ENCODE measurements at regions not wholly inside any gene's neighbourhood (a gene's known extent, or its start where the extent isn't known, plus 50 kb on each side); places are given as distances from the start of the nearest gene placed in this dataset.

- TF ChIP-seq REST (IDR thresholded peaks at IDR 0.05; ENCODE audit: insufficient read depth in 1 of 2, low read depth in 2 of 2, low read length in 2 of 2), result no peak
- no peak for TF ChIP-seq SIN3A (IDR thresholded peaks at IDR 0.05; ENCODE audit: borderline replicate concordance, insufficient read depth, low read length)
- TF ChIP-seq FOXP2 (optimal IDR thresholded peaks at IDR 0.05; ENCODE audit: borderline replicate concordance, extremely low read depth, extremely low read length, insufficient read depth), result no peak
- TF ChIP-seq POLR2AphosphoS5 (IDR thresholded peaks at IDR 0.05; ENCODE audit: low read depth, low read length), result no peak
- no peak for TF ChIP-seq TAF1 (IDR thresholded peaks at IDR 0.05; ENCODE audit: borderline replicate concordance, insufficient read depth, low read length)
These were observed 188.7 kb upstream of the NRXN1 start for GRCh38 chr2:51220606-51221005.

GRCh38 chr2:51220080-51220479, 188.1 kb upstream of the NRXN1 start:
- TF ChIP-seq TAF1 (IDR thresholded peaks at IDR 0.05; ENCODE audit: borderline replicate concordance, insufficient read depth, low read length), result no peak
- TF ChIP-seq FOXP2 (optimal IDR thresholded peaks at IDR 0.05; ENCODE audit: borderline replicate concordance, extremely low read depth, extremely low read length, insufficient read depth), result no peak
- TF ChIP-seq POLR2AphosphoS5 (IDR thresholded peaks at IDR 0.05; ENCODE audit: low read depth, low read length), result no peak
- no peak for TF ChIP-seq SIN3A (IDR thresholded peaks at IDR 0.05; ENCODE audit: borderline replicate concordance, insufficient read depth, low read length)
- no peak for TF ChIP-seq REST (IDR thresholded peaks at IDR 0.05; ENCODE audit: insufficient read depth in 1 of 2, low read depth in 2 of 2, low read length in 2 of 2)

- no peak for TF ChIP-seq TAF1 (IDR thresholded peaks at IDR 0.05; ENCODE audit: borderline replicate concordance, insufficient read depth, low read length)
These were observed 187.5 kb upstream of the NRXN1 start for GRCh38 chr2:51219468-51219867.

GRCh38 chr2:51218047-51218446, 186.1 kb upstream of the NRXN1 start:
- TF ChIP-seq POLR2AphosphoS5 (IDR thresholded peaks at IDR 0.05; ENCODE audit: low read depth, low read length), result no peak
- TF ChIP-seq REST (IDR thresholded peaks at IDR 0.05; ENCODE audit: insufficient read depth in 1 of 2, low read depth in 2 of 2, low read length in 2 of 2), result no peak
- no peak for TF ChIP-seq FOXP2 (optimal IDR thresholded peaks at IDR 0.05; ENCODE audit: borderline replicate concordance, extremely low read depth, extremely low read length, insufficient read depth)
- TF ChIP-seq SIN3A (IDR thresholded peaks at IDR 0.05; ENCODE audit: borderline replicate concordance, insufficient read depth, low read length), result no peak
- TF ChIP-seq TAF1 (IDR thresholded peaks at IDR 0.05; ENCODE audit: borderline replicate concordance, insufficient read depth, low read length), result no peak

- no peak for TF ChIP-seq TAF1 (IDR thresholded peaks at IDR 0.05; ENCODE audit: borderline replicate concordance, insufficient read depth, low read length)
- no peak for TF ChIP-seq POLR2AphosphoS5 (IDR thresholded peaks at IDR 0.05; ENCODE audit: low read depth, low read length)
- no peak for TF ChIP-seq FOXP2 (optimal IDR thresholded peaks at IDR 0.05; ENCODE audit: borderline replicate concordance, extremely low read depth, extremely low read length, insufficient read depth)
- no peak for TF ChIP-seq REST (IDR thresholded peaks at IDR 0.05; ENCODE audit: insufficient read depth in 1 of 2, low read depth in 2 of 2, low read length in 2 of 2)
These were observed 181.9 kb upstream of the NRXN1 start for GRCh38 chr2:51213826-51214225.

Measured in PFSK-1 (cell line).